ENCODE measurements at regions not wholly inside any gene's neighbourhood (a gene's known extent, or its start where the extent isn't known, plus 50 kb on each side); places are given as distances from the start of the nearest gene placed in this dataset.

DNA sequence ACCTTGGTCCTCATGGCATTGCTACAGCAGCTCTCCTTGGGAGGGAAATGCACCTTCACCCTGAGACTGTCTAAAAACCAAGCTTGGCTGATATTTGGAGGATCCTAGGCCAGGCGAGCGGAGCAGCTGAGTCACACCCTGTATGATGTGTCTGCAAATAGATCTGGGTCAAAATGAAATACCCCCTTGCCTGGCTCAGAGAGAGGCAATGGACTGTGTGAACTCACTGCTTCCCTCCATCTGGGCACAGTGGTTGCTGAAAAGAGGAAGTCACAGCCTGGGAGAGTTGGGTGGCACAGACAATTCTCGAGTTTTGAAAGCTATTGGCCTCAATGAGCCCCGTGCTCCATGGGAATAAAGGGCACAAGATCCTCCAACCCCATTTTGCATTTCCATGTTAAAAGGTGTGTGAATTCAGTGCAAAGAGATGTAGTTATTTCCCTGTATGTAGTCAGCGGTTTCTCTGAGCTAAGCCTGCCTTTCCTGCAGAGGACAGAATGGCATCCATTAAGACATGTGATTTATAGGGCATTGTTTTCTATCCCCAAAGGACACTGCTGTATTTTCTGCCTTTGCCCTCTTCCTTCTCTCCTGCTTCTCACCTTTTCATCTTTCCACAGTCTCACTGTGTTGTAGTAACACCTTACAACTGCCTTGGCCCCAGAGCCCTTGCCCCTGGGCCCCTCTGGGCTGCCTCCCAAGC, 177.2 kb downstream of the GADD45G start:
- TF ChIP-seq CTCF (IDR thresholded peaks at IDR 0.05) (no peak), POLR2A (IDR thresholded peaks at IDR 0.05) (no peak)
